Kidney (tissue), 13 donors: ENCODE measurements at regions not wholly inside any gene's neighbourhood (a gene's known extent, or its start where the extent isn't known, plus 50 kb on each side); places are given as distances from the start of the nearest gene placed in this dataset.

Experiments used
- DNase-seq, 5 donors: peaks; one replicate each; pipeline ENCODE4 v3.0.0-alpha.2; 2013 to 2020
- FAIRE-seq: peaks from 2 replicates; lab custom pipeline; 2012; peaks lifted over from hg19 to GRCh38; lab: Jason Lieb, UNC
- H3K27ac ChIP-seq, 2 donors: one replicate each; pipeline ENCODE4 v1.7.0; 2013; ENCODE audit warnings: low read depth in 2 of 2, low read length in 2 of 2, inconsistent platforms in 1 of 2
- H3K27me3 ChIP-seq: one replicate; pipeline ENCODE4 v1.7.1; 2013; ENCODE audit warnings: low read length, inconsistent platforms; ENCODE audit not compliant: control insufficient read depth, insufficient read depth
- H3K36me3 ChIP-seq, 3 donors: one replicate each; pipeline versions ENCODE4 v1.7.0 to v1.7.1; 2013; ENCODE audit warnings: low read length in 3 of 3, control low read depth in 1 of 3, inconsistent platforms in 1 of 3; ENCODE audit not compliant: insufficient read depth in 3 of 3, control insufficient read depth in 2 of 3
- H3K4me1 ChIP-seq, 3 donors: one replicate each; pipeline versions ENCODE4 v1.7.0 to v1.7.1; 2013; ENCODE audit warnings: low read length in 3 of 3, inconsistent platforms in 1 of 3, low read depth in 1 of 3; ENCODE audit not compliant: control insufficient read depth in 2 of 3, insufficient read depth in 2 of 3
- H3K4me3 ChIP-seq, 3 donors: one replicate each; pipeline versions ENCODE4 v1.7.0 to v1.8.1; 2013; ENCODE audit warnings: low read length in 3 of 3, control low read depth in 1 of 3, inconsistent platforms in 1 of 3
- H3K9ac ChIP-seq, 3 donors: one replicate each; pipeline versions ENCODE4 v1.7.0 to v1.7.1; 2013; ENCODE audit warnings: low read length in 3 of 3, control low read depth in 1 of 3, inconsistent platforms in 1 of 3
- H3K9me3 ChIP-seq, 3 donors: one replicate each; pipeline versions ENCODE4 v1.7.0 to v1.7.1; 2013; ENCODE audit warnings: low read length in 3 of 3, control low read depth in 1 of 3, inconsistent platforms in 1 of 3; ENCODE audit not compliant: control insufficient read depth in 2 of 3, insufficient read depth in 1 of 3
- intact Hi-C: fragments of 100-400 bp; cut with DNase I; formaldehyde crosslinking; loops from one replicate; pipeline ENCODE4 v1.11.1; 2022
- TF ChIP-seq, protein P1 (sequence below): IDR thresholded peaks from 3 replicates; pipeline ENCODE4 v1.5.1; 2012; ENCODE audit warnings: mild to moderate bottlenecking, moderate library complexity, borderline replicate concordance; ENCODE audit not compliant: insufficient read depth; ENCODE audit errors: extremely low read depth
- donor health status: control.
- donor health status: control.
- donor health status: control.
- donor health status: control.
- donor health status: control.
- donor health status: DM: yes; HTN: yes; CAD: no.
- donor health status: Normal renal cell carcinoma (clear cell type).

GRCh38 chr14:105806568-105806967 lies 280.2 kb downstream of the TMEM121 start:
- TF ChIP-seq, protein P1, sequence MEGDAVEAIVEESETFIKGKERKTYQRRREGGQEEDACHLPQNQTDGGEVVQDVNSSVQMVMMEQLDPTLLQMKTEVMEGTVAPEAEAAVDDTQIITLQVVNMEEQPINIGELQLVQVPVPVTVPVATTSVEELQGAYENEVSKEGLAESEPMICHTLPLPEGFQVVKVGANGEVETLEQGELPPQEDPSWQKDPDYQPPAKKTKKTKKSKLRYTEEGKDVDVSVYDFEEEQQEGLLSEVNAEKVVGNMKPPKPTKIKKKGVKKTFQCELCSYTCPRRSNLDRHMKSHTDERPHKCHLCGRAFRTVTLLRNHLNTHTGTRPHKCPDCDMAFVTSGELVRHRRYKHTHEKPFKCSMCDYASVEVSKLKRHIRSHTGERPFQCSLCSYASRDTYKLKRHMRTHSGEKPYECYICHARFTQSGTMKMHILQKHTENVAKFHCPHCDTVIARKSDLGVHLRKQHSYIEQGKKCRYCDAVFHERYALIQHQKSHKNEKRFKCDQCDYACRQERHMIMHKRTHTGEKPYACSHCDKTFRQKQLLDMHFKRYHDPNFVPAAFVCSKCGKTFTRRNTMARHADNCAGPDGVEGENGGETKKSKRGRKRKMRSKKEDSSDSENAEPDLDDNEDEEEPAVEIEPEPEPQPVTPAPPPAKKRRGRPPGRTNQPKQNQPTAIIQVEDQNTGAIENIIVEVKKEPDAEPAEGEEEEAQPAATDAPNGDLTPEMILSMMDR: no peak
- intact Hi-C loops: no loop called here
- no peak overlapping the region for H3K4me3 ChIP-seq
- DNase-seq: no peak
- no peaks in the 10 kb centered on the region for H3K36me3 ChIP-seq
- no peaks in the 10 kb centered on the region for H3K27me3 ChIP-seq
- no peaks in the 10 kb centered on the region for H3K4me1 ChIP-seq
- FAIRE-seq: no peak
- H3K9ac ChIP-seq: no peak overlapping the region
- H3K27ac ChIP-seq: no peak overlapping the region
- H3K9me3 ChIP-seq: peaks cover 0 to 14% (median 2%) of the 10 kb centered on the region in 3 donors

- H3K27me3 ChIP-seq: no peaks in the 10 kb centered on the region
- H3K4me3 ChIP-seq: no peak overlapping the region
- H3K27ac ChIP-seq: no peak overlapping the region
- H3K4me1 ChIP-seq: no peaks in the 10 kb centered on the region
- H3K9ac ChIP-seq: no peak overlapping the region
- no peaks in the 10 kb centered on the region for H3K36me3 ChIP-seq
- peak in 2 of 5 donors; percentile 60 to 62 for DNase-seq
- intact Hi-C loops: no loop called here
- H3K9me3 ChIP-seq: no peaks in the 10 kb centered on the region
- TF ChIP-seq, protein P1: no peak
- no peak for FAIRE-seq
Observed at GRCh38 chr14:105817971-105818711, 291.8 kb downstream of the TMEM121 start.

DNA sequence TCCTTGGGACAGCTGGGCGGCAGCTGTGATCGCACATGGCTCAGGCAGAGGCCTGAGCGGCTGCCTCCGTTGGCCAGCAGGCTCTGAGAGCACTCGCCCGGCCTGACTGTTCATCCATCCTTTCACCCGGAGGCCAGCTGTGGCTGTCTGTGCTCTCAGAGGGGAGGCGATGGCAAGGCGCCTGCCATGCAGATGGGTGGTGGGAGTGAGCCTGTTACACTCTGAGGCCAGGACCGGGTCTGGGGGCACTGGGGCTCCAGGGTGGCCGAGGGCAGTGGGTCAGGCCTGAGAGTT lies 292.3 kb downstream of the TMEM121 start:
- Histone ChIP-seq H3K4me1 (no peaks in the 10 kb centered on the region), H3K36me3 (no peaks in the 10 kb centered on the region), H3K9me3 (no peaks in the 10 kb centered on the region), H3K4me3 (no peak overlapping the region), H3K27ac (no peak overlapping the region), H3K9ac (no peak overlapping the region), H3K27me3 (no peaks in the 10 kb centered on the region)
- FAIRE-seq (no peak), DNase-seq (peak in 1 of 5 donors; percentile 43)
- TF ChIP-seq, protein P1: no peak
- intact Hi-C loops: no loop called here

- intact Hi-C loops: no loop called here
- H3K9me3 ChIP-seq: no peaks in the 10 kb centered on the region
- H3K4me3 ChIP-seq: no peak overlapping the region
- TF ChIP-seq, protein P1: no peak
- no peak overlapping the region for H3K9ac ChIP-seq
- H3K27ac ChIP-seq: no peak overlapping the region
- FAIRE-seq (no peak), DNase-seq (no peak)
- no peaks in the 10 kb centered on the region for H3K36me3 ChIP-seq
- H3K27me3 ChIP-seq: no peaks in the 10 kb centered on the region
- no peaks in the 10 kb centered on the region for H3K4me1 ChIP-seq
Observed at GRCh38 chr14:105830171-105830570, 303.8 kb downstream of the TMEM121 start.
